A172 (cell line): ENCODE measurements at regions not wholly inside any gene's neighbourhood (a gene's known extent, or its start where the extent isn't known, plus 50 kb on each side); places are given as distances from the start of the nearest gene placed in this dataset.

ENCODE experiments used
- DNase-seq: peaks from one replicate; pipeline ENCODE4 v3.0.0-alpha.2; 2015; ENCODE audit warnings: low spot score

DNA sequence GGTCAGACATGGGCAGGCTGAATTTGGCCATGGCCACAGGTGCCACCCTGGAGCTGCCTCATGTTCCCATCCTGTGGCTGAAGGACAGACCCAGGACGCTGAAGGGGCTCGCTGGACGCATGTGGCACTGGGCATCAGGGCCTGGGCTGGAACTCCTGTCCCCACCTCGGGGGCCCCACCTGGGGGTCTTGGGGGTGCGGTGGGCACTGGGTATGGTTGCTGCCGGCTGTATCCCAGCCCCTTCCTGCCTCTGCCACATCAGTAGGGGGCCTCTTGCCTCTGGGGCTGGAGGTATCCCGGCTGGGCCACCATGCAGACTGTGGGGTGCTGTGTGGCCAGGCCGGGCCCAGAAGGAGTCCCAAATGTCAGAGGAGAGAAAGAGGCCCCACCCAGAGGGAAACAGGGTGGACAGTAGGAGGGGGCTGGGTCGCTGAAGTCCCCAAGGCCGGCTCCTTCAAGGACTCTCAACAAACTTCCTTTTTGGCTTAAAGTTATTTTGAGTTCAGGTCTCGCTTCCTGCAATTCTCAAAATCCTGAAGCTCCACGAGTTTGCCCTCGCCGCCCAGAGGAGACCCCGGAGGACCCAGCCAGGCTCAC lies 78.7 kb downstream of the SIK1 start:
- no peak for DNase-seq

DNA sequence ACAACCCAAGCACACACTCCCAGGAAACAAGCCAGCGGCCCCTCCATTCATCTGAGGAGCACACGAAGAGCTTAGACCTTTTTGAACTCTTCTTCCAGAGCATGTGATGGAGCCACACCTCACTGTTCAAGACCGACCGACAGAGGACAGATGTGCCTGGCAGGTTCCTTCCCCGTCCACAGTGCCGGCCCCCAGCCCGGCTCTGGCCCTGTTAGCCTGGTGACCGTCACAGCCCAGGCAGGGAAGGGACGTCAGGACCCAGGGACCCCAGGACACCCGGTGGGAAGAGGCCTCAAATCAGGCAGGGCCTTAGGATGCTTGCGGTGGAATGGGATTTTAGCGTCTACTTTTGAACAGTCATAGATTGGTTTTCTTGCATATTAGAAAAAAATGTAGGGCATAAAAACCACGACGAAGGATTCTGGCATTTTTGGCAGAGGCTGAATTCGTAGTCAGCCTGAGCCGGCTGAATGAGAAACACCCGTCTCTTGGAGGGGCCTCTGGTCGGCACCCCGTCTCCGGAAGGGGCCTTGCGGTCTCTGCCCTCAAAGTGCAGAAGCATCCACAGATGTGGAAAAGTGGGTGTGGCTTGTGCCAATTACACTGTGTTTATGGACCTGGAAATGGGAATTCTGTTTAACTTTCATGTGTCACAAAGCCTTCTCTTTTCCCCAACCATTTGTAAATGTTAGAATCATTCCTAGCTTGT lies 79.3 kb downstream of the SIK1 start:
- no peak for DNase-seq

- DNase-seq, result no peak
These were observed 80.4 kb downstream of the SIK1 start for GRCh38 chr21:43346551-43346950.

DNA sequence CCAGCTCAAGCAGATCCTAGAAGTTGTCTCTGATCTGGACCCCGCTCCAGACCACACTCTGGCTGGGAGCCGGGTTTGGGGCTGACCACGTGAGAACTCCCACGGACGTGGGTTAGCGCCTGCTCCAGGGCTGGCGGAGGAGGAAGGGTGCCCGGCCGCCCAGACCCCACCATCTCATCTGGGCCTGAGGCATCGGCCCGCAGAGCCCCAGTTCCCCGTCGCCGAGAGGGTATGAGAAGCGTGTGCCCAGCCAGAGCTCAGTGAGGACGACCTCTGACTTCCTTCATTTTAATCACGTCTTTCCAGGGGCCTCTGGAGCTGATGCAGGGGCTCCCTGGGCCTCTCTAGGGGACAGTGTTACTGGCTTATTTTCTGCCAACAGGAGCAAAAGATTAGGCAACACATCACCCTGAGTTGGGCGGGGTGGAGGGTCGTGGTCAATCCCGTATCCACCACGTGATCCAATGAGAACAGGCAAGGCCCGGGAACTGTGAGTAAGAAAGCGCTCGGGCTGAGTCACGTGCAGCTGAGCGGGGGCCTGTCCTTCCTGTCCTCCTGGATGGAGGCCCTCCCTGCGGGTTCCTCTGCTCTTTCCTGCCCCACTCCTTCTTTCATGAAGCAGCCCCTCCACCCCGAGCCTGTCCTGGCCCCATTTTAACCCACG lies 81.1 kb downstream of the SIK1 start:
- peak; percentile 87 for DNase-seq

- DNase-seq, result no peak
These were observed 81.7 kb downstream of the SIK1 start for GRCh38 chr21:43345046-43345745.

DNA sequence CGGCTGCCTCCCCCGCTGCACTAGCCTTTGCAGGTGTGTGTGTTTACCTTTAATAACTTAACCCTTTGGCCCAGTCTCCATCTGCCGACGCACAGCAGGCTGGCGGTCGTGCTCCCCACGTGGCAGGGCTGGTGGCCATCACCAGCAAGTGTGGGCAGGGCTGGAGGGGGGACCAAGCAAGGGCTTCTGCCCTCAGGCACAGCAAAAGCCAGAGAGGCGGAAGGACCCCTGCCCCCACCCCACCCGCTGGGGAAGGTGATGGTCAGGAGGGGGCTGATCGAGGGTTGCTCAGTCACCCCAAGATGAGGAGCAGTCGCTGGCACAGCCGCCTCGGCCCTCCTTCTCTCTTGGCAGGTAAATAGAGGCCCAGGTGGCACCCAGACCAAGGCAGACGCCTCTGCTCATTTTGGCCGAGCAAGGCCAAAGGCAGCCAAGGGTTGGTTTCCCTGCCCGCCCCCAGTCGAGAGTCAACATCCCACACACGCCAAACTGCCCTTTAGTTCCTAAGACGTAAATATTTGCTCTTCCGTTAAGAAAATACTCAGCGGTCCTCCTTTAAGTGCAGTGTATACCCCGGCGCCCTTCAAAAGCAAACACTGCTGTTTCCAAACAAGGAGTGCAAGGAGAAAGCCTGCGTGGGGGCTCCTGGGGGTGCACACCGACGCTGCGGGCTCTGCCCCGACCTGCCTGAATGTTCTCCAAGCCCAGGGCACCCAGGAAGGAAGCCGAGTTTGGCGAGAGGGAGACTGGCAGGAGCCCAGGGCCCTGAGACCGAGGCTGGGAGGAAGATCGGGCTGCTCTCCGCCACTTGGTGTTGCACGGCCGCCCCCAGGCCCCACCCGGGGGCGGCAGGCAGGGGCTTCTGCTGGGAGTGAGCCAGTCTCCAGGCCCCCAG lies 82.7 kb downstream of the SIK1 start:
- DNase-seq, result no peak

DNA sequence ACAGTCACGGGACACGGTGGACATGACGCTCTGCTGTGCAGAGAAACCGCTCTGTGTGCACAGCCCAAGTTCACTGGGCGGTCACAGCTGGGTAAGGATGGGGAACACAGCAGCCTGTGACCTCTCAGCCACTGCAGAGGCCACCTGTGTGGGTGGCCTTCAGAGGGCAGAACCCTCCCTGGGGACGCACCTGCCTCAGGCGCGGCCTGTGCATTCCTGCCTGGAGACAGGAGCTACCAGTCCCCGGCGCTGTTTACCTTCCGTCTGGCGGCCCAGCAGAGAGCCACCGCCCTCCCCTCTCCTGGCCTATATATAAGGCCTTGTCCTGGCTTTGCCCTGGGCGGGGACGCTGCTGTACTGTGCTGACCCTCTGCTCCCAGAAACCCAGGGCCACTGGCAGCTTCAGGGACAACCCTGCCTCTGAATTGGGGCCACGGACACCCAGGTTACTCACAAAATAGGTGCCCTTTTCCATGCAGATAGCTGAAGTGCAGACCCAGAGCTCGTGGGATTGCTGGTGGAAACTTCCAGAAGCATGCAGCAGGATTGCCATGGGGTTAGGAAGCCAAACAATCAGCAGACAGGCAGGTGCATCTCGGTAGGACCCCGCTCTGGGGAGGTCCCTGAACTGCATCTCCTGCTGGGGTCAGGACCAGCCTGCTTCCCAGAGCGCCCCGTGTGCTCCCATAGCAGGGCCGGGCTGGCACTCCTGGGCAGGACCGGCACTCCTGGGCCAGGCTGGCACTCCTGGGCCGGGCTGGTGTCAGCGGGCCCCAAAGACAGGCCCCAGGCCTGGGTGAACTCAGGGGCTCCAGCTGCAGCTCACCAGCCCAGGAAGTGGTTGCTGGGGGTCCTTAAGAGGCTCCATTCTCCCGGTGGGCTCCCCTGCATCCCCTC lies 83.6 kb downstream of the SIK1 start:
- DNase-seq, result no peak

DNA sequence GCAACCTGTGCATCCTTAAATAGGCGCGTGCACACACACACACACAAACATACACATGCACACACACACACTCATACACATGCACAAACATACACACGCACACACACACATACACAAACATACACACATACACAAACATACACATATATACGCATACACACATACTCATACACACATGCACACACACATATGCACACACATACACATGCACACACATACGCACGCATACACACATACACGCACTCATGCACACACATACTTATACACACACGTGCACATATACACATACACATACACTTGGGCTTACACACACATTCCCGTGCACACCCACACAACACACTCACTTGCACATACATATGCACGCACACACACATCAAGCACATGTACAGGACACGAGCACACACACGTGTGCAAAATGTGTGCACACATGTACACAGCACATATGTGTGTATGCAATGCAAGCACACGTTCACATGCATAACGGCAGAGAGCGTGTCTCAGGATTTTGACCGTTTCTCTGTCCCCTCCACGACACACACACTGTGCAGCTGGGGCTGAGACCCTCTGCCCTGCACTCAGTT lies 84.5 kb downstream of the SIK1 start:
- DNase-seq, result no peak

DNA sequence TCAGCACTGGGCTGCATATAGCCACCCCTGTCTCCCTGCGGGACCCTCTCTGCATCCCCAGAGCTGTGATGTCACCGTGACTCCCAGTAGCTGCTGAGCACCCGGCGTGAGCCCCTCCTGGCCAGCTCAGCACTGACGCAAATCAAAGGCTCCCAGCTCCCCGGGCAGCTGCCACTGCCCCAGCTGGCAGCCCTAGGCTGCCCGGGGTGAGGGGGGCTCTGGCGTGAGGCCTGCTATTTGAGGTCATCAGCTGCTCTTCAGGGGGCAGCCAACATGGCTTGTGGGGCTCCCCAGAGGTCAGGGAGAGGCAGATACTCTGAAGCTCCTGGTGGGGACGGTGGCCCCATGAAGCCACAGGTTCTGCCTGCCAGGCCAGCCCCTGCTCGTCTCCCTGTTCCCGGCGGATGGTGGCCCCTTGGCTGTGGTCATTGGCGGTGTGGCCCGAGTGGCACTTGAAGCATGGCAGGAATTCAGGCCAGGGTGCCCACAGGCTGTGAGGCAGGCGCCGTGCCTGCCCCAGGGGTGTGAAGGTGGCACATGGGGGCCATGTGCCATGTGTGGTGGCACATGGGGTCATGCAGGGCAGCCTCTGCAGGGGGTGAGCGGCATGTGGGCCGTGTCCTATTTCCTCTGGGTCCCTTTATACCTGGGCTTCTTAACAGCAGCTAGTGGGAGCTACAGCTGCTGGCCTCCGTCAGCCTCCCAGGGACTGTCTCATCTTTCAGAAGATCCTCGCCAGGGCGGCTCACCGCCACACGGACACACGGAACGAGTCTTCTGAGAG lies 85.4 kb downstream of the SIK1 start:
- DNase-seq, result peak; percentile 75

- peak; percentile 94 for DNase-seq
These were observed 86.2 kb downstream of the SIK1 start for GRCh38 chr21:43340491-43341377.

DNA sequence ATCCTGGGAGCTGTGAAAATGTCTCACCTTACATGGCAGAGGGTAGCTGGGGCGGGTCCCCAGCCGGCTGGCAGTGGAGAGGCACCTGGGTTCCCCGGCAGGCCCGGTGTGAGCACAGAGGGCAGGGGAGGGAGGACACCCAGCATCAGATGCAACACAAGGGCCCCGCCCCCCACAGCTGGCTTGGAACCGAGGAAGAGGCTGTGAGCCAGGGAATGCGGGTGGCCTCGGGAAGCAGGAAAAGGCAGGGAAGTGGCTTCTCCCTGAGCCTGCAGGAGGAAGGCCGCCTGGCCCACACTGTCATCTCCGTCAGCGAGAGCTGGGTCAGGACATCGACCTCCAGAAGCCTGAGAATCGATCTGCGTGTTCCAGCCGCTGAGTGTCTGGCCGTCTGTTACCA lies 87.3 kb downstream of the SIK1 start:
- no peak for DNase-seq

- no peak for DNase-seq
These were observed 88.0 kb downstream of the SIK1 start for GRCh38 chr21:43338951-43339350.

GRCh38 chr21:43337901-43338655 lies 88.9 kb downstream of the SIK1 start:
- no peak for DNase-seq

- DNase-seq, result no peak
These were observed 91.8 kb downstream of the SIK1 start for GRCh38 chr21:43335119-43335518.

DNA sequence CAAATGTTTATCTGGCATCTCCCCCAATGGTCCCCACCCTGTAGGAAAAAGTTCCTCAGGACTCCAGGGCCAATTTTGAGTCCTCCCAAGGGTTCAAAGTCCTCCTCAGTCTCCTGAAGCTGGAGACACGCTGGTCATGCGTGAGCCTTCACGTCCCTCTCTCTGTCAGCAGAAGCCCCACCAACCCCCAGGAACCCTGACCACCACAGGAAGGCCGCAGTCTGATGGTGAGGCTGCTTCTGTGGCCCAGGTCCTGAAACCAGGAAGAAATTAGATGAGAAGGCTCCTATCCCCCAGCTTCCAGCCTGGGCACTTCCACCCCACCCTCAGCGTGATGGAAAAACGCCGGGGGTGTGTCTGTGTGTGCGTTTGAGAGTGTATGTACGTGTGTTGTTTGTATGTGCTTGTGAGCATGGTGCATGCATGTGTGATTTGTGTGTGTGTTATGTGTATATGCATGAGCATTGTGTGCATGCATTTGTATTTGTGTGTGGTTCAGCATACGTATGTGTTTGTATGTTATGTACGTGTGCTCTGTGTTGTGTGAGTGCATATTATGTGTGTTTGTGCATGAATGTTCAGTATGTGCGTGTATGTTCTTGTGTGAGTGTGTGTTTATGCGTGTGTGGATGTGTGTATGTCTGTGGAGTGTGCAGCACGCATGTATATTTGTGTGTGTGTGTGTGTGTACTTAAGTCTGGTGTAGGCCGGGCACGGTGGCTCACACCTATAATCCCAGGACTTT lies 92.5 kb downstream of the SIK1 start:
- no peak for DNase-seq

DNA sequence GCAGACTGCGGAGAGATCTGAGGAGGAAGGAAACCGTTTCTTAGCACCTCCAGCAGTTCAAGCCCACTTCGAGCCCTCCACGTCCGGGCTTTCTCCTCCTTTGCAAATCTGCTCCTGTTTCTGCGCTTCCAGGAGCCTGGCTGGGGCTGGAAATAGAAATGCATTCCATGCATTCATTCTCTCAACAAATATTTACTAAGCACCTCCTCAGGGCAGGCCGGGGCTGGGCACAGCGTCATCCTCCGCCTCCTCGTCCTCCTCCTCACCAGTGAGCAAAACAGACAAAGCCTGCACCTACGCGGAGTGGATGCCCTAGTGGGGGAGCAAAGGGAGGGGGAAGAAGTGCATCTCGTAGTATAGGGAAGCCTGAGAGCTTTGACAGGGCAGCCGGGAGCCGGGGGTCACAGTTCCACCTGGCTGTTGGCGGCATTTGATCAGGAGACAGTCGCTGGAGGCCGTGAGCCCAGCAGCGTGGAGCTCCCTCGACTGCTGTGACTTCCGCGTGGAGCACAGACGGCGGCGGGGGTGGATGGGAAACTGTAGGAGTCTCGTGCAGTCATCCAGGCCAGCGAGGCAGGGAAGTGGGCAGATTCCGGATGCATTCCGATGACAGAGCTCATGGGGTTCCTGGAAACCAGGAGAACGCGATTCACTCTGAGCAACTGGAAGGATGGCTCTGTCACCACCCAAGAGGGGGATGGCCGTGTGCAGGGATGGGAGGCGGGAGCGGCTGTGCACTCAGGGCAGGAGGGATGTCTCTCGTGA lies 93.5 kb downstream of the SIK1 start:
- DNase-seq, result peak; percentile 95
